Activated naive CD4-positive, alpha-beta T cell treated with anti-CD3 and anti-CD28 coated beads, Interleukin-2, amount 10 ng/mL, durations not matched to agents 7 days and 5 days (primary cell): ENCODE measurements at regions not wholly inside any gene's neighbourhood (a gene's known extent, or its start where the extent isn't known, plus 50 kb on each side); places are given as distances from the start of the nearest gene placed in this dataset.
"Not testable (repeated sequence)": the region's sequence is repeated elsewhere in the genome, so short reads cannot be mapped to it uniquely, and the experiment has no call there.

Experiments
- CTCF ChIA-PET: fragments of 350-600 bp; sonication (Branson Sonifier 250); formaldehyde crosslinking; loops from one replicate; lab custom pipeline; 2021; ENCODE audit warnings: antibody characterized with exemption; lab: Charles Lee
- DNase-seq: peaks from one replicate; pipeline ENCODE4 v3.0.0-alpha.2; 2020
- H3K27ac Mint-ChIP-seq: one replicate; pipeline ENCODE4 v1.8.0; 2021; ENCODE audit warnings: mild to moderate bottlenecking, moderate library complexity, mixed read lengths
- H3K27me3 Mint-ChIP-seq: one replicate; pipeline ENCODE4 v1.8.0; 2021; ENCODE audit warnings: mild to moderate bottlenecking, mixed read lengths
- H3K36me3 Mint-ChIP-seq: one replicate; pipeline ENCODE4 v1.8.0; 2021; ENCODE audit warnings: mixed read lengths
- H3K4me1 Mint-ChIP-seq: one replicate; pipeline ENCODE4 v1.8.0; 2021; ENCODE audit warnings: mixed read lengths
- H3K4me3 Mint-ChIP-seq: one replicate; pipeline ENCODE4 v1.8.0; 2021; ENCODE audit warnings: mild to moderate bottlenecking, moderate library complexity, mixed read lengths
- H3K9me3 Mint-ChIP-seq: one replicate; pipeline ENCODE4 v1.8.0; 2021; ENCODE audit warnings: mixed read lengths

DNA sequence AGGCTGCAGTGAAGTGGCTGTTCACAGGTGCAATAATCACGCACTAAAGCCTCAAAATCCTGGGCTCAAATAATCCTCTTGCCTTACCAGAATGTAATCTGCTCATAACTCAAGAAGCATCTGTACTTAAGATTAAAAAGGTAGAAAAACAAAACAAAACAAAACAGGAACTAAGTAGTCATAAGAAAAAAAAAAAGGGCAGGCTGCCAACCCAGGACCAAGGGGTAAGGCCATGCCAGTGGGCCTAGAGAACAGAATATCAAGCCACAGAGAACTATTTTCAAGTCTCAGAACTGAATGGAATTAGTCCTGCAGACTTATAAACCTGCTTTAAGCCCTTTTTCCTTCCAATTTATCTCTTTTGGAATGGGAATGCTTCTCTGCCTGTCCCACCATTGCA, 64.8 kb upstream of the TBC1D3K start:
- CTCF ChIA-PET = no interaction called here
- peaks cover 7% of the 10 kb centered on the region for H3K4me1 Mint-ChIP-seq
- H3K9me3 Mint-ChIP-seq = peaks cover 10% of the 10 kb centered on the region
- H3K36me3 Mint-ChIP-seq = no peaks in the 10 kb centered on the region
- no peak overlapping the region for H3K27ac Mint-ChIP-seq
- H3K4me3 Mint-ChIP-seq = no peak overlapping the region
- DNase-seq = no peak
- H3K27me3 Mint-ChIP-seq = peaks cover 33% of the 10 kb centered on the region

DNA sequence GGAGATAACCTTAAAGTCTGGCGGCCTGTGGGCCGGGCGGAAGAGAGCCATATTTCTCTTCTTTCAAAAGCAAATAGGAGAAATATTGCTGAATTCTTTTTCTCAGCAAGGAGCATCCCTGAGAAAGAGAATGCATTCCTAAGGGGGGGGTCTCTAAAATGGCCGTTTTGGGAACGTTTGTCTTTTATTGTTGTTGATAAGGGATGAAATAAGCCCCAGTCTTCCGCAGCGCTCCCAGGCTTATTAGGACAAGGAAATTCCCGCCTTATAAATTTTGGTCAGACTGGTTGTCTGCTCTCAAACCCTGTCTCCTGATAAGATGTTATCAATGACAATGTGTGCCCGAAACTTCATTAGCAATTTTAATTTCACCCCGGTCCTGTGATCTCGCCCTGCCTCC, 65.8 kb upstream of the TBC1D3K start:
- Mint-ChIP-seq H3K9me3 (peaks cover 10% of the 10 kb centered on the region), H3K4me1 (peaks cover 11% of the 10 kb centered on the region), H3K27me3 (peaks cover 31% of the 10 kb centered on the region)
- H3K36me3 Mint-ChIP-seq, DNase-seq, H3K4me3 Mint-ChIP-seq, CTCF ChIA-PET, H3K27ac Mint-ChIP-seq: not testable (repeated sequence)

DNA sequence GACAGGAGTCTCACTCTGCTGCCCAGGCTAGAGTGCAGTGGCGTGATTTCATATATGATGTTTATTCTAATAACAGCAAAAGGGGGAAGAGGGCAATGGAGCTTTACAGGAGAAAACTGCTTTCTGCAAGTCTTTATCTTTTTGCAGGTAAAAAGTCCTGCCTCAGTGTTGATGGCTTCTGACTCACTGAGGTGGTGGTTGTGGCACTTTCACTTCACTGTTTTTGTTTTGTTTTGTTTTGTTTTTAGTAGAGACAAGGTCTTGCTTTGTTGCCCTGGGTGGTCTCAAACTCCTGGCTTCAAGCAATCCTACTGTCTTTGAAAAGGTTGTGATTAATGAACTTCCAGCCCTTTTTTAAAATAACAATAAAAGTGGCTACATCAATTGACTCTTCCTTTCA, 68.0 kb upstream of the TBC1D3K start:
- H3K4me1 Mint-ChIP-seq = peaks cover 11% of the 10 kb centered on the region
- no peak overlapping the region for H3K27ac Mint-ChIP-seq
- peaks cover 34% of the 10 kb centered on the region for H3K27me3 Mint-ChIP-seq
- no peak for DNase-seq
- CTCF ChIA-PET = no interaction called here
- no peaks in the 10 kb centered on the region for H3K36me3 Mint-ChIP-seq
- peaks cover 10% of the 10 kb centered on the region for H3K9me3 Mint-ChIP-seq
- no peak overlapping the region for H3K4me3 Mint-ChIP-seq

DNA sequence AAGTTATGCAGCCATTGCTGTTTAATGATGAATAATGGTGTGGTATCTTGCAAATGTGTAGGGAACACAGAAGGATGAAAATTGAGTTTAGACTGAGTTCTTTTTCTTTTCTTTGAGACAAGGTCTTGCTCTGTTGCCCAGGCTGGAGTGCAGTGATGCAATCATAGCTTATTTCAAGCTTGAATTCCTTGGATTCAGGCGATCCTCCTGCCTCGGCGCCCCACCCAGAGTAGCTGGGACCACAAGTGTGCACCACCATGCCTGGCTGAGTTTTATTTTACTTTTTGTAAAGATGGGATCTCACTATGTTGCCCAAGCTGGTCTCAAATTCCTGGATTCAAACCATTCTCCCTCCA, 74.6 kb upstream of the TBC1D3K start:
- Mint-ChIP-seq H3K27me3 (peaks cover 18% of the 10 kb centered on the region), H3K4me3 (no peak overlapping the region), H3K36me3 (no peaks in the 10 kb centered on the region), H3K9me3 (no peaks in the 10 kb centered on the region), H3K27ac (no peak overlapping the region), H3K4me1 (peaks cover 33% of the 10 kb centered on the region)
- no peak for DNase-seq
- CTCF ChIA-PET = interaction anchor here (0.9 to 2.2 kb wide), 3 partner anchors 12 to 34 kb away, joined by 3 to 7 read pairs (median 5); no protein-coding TSS in a partner anchor

DNA sequence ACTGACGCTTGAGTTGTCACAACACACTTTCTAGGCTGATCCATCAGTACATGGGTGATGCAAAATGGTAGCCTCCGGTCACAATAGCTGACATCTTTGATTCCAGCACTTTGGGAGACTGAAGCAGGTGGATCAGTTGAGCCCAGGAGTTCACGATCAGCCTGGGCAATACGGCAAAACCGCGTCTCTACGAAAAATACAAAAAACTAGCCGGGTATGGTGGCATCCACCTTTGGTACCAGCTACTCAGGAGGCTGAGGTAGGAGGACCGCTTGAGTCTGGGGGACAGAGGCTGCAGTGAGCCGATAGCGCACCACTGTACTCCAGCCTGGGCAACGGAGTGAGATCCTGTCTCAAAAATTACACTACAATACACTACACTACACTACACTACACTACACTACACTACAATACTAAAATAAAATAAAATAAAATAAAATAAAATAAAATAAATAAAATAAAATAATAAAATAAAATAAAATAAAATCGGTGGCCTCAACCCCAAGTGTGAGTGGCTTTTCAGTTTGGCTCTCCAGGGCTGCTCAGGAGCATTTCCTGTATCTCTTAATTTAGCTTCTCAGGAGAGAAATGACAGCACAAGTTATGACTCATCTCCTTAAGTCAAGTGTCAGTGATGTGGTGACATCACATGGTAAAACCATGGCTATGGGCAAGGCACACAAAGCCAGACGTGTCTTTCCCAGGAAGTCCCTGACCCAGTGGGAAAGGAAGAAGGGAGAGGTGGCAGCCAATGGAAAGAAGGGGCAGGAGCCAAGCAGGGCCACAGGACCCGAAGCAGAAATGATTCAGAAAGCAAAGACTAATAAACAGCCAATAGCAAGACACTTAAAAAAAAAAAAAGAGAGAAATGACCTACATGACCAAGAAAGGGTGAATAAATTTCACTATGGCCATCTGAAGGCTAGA, 75.3 kb upstream of the TBC1D3K start:
- Mint-ChIP-seq H3K9me3 (no peaks in the 10 kb centered on the region), H3K4me3 (no peak overlapping the region), H3K27me3 (peaks cover 25% of the 10 kb centered on the region), H3K4me1 (peaks cover 36% of the 10 kb centered on the region), H3K27ac (no peak overlapping the region), H3K36me3 (no peaks in the 10 kb centered on the region)
- peak; percentile 49 for DNase-seq
- CTCF ChIA-PET = interaction anchor here (0.9 to 2.2 kb wide), 3 partner anchors 12 to 33 kb away, joined by 3 to 7 read pairs (median 5); no protein-coding TSS in a partner anchor

DNA sequence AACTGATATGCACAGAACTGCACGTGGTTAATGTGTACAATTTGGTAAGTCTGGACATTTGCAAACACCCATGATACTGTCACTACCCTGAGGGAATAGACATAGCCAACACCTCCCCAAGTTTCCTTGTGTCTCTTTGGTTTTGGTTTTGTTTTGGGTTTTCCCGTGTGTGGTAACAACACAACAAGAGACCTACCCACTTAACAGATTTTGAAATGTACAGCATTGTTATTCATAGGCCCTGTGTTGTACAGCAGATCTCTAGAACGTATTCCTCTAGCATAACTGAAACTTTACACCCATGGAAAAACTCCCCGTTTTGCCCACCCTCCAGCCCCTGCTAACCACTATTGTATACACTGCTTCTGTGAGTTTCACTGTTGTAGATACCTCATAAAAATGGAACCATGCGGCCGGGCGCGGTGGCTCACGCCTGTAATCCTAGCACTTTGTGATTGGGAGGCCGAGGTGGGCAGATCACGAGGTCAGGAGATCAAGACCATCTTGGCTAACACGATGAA, 76.3 kb upstream of the TBC1D3K start:
- CTCF ChIA-PET = interaction anchor here (1.1 to 2.2 kb wide), 3 partner anchors 30 to 77 kb away, joined by 3 to 7 read pairs (median 3); no protein-coding TSS in a partner anchor
- Mint-ChIP-seq H3K9me3 (no peaks in the 10 kb centered on the region), H3K4me1 (peaks cover 35% of the 10 kb centered on the region), H3K27ac (peak overlapping the region; percentile 29), H3K27me3 (peaks cover 34% of the 10 kb centered on the region), H3K36me3 (no peaks in the 10 kb centered on the region), H3K4me3 (no peak overlapping the region)
- no peak for DNase-seq

DNA sequence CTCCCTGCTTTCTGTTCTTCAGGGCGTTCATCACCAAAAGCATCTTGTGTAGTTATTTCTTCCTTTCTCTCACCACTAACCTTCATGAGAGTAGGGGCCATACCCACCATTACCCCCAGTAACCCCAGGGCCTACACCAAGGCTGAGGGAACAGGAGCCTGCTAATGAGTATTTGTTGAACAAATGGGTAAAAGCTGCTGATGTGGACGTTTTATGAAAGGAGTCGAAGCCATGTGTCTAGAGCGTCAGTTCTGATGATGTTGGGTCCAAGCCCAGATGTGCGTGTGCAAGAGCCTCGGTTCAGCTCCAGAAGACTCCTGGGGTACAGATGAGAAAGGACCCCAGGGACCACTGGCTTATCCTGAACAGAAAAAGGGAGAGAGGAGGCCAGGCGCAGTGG, 77.1 kb upstream of the TBC1D3K start:
- CTCF ChIA-PET = interaction anchor here (1.1 to 1.9 kb wide), 2 partner anchors 31 to 76 kb away, joined by 3 to 9 read pairs; no protein-coding TSS in a partner anchor
- H3K36me3 Mint-ChIP-seq = no peaks in the 10 kb centered on the region
- H3K27ac Mint-ChIP-seq = no peak overlapping the region
- peaks cover 35% of the 10 kb centered on the region for H3K4me1 Mint-ChIP-seq
- H3K9me3 Mint-ChIP-seq = no peaks in the 10 kb centered on the region
- H3K4me3 Mint-ChIP-seq = no peak overlapping the region
- H3K27me3 Mint-ChIP-seq = peaks cover 30% of the 10 kb centered on the region
- no peak for DNase-seq

DNA sequence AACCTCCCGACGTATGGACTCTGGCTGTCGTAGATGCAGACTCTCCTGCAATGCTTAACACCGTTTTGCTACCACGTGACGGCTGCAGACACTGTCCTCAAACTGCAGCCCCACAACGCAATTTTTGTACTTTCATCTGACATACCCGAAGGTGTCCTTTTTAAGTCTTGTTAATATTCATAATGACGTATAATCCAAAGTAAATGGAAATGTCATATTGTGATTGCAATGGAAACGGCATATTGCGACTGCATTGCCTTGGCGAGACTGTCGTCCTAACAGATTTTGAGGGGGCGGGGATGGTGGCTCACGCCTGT, 79.3 kb upstream of the TBC1D3K start:
- no peak for DNase-seq
- Mint-ChIP-seq H3K36me3 (no peaks in the 10 kb centered on the region), H3K9me3 (no peaks in the 10 kb centered on the region), H3K4me1 (peaks cover 35% of the 10 kb centered on the region), H3K4me3 (no peak overlapping the region), H3K27me3 (peaks cover 38% of the 10 kb centered on the region), H3K27ac (no peak overlapping the region)
- CTCF ChIA-PET = no interaction called here

DNA sequence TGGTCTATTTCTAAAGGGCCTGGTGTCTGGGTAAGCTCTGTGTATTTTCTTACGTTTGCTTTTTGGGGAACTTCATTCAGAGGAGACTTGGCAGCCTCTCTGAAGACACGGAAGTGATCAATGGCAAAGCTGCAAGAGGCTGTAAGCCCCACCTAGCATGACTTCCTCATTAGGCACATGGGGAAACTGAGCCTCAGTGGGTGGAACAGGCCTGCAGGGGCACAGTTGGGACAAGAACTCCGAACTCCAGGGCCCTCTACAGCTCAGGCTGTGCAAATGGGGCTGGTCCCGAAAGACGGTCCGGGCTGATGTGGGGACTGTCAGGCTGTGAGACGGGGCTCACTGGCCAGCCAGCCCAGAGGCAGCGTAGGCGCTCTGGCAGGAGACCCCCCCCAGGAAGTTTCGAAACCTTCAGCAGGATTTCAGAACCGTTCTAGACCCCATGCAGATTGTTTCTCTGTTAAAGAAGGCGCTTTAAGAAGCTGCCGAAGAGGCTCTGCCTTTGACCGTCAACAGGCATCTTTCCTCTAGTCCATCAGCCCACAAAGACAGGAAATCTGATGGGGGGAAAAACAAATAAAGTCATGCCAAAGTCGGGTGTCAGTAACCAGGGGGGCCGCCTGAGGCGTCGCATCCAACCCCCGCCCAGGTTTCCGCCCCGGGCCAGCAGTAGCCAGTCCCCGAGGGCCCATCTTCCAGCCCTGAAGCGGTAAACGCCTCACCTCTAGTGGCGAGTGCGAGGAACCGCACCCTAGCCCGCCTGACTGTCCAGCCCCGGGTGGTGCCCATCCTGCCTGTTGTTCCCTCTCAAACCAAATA, 79.8 kb upstream of the TBC1D3K start:
- Mint-ChIP-seq H3K27me3 (peaks cover 43% of the 10 kb centered on the region), H3K27ac (no peak overlapping the region), H3K4me1 (peaks cover 35% of the 10 kb centered on the region), H3K36me3 (no peaks in the 10 kb centered on the region), H3K4me3 (no peak overlapping the region), H3K9me3 (no peaks in the 10 kb centered on the region)
- CTCF ChIA-PET = interaction anchor here (0.7 to 1.3 kb wide), 3 partner anchors 9 to 29 kb away, joined by 3 to 4 read pairs (median 3); no protein-coding TSS in a partner anchor
- peak; percentile 63 for DNase-seq

DNA sequence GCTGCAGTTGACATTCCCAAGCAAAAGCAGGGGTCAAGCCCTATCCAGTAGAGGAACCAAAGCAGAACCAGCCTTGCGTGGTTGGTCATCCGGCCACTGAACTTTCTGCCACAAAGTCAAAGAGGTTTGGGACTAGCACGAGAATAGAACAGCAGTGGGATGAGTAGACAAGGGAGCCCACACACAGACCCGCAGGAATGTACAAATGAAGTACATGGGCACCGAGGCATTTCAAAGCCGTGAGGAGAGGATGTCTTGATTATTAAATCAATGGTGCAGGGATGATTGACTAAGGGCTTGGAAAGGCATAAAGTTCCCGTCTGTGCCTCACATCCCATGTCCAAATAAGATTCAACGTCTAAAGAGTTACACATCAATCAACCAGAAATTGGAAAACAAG, 81.8 kb upstream of the TBC1D3K start:
- no peak for DNase-seq
- CTCF ChIA-PET = interaction anchor here (0.8 kb wide), 1 partner anchor 26 kb away, joined by 3 read pairs; no protein-coding TSS in a partner anchor
- H3K9me3 Mint-ChIP-seq = no peaks in the 10 kb centered on the region
- H3K4me3 Mint-ChIP-seq = no peak overlapping the region
- H3K4me1 Mint-ChIP-seq = peaks cover 18% of the 10 kb centered on the region
- no peak overlapping the region for H3K27ac Mint-ChIP-seq
- H3K27me3 Mint-ChIP-seq = peaks cover 60% of the 10 kb centered on the region
- H3K36me3 Mint-ChIP-seq = no peaks in the 10 kb centered on the region

DNA sequence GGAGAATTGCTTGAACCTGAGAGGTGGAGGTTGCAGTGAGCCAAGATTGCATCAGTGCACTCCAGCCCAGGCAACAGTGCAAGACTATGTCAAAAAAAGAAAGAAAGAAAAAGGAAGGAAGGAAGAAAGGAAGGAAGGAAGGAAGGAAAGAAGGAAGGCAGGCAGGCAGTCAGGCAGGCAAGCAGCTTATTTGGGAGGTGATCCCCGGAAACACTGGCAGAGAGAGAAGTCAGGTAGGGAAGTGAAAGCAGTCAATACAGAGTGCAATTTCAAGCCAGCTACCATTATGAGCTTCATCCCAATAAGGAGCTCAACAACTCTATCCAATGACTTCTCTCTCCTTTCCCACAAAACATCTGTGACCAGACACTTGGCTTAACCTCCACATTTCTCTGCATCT, 83.0 kb upstream of the TBC1D3K start:
- Mint-ChIP-seq H3K36me3 (no peaks in the 10 kb centered on the region), H3K27me3 (peaks cover 66% of the 10 kb centered on the region), H3K4me3 (no peak overlapping the region), H3K4me1 (peaks cover 12% of the 10 kb centered on the region), H3K27ac (no peak overlapping the region), H3K9me3 (no peaks in the 10 kb centered on the region)
- DNase-seq = no peak
- CTCF ChIA-PET = no interaction called here

DNA sequence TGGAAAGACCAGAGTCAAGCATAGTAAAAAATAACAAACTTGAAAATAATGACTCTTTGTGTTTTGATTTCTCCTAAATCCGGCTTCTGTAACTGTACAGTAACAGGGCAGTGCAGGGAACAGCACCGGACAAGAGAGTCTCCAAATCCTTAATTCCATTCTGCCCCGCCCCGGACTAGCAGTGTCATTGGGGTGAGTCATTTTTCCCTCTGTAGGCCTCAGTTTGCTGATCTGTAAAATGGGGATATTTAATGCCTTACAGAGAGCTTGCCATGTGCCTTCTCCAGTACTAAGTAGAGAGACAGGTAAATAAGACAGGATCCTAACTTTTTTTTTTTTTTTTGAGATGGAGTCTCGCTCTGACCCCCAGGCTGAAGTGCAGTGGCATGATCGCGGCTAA, 83.6 kb upstream of the TBC1D3K start:
- Mint-ChIP-seq H3K27me3 (peaks cover 72% of the 10 kb centered on the region), H3K4me3 (no peak overlapping the region), H3K4me1 (peaks cover 9% of the 10 kb centered on the region), H3K36me3 (no peaks in the 10 kb centered on the region), H3K9me3 (no peaks in the 10 kb centered on the region), H3K27ac (no peak overlapping the region)
- CTCF ChIA-PET = interaction anchor here (1.5 kb wide), 1 partner anchor 22 kb away, joined by 3 read pairs; no protein-coding TSS in a partner anchor
- no peak for DNase-seq

DNA sequence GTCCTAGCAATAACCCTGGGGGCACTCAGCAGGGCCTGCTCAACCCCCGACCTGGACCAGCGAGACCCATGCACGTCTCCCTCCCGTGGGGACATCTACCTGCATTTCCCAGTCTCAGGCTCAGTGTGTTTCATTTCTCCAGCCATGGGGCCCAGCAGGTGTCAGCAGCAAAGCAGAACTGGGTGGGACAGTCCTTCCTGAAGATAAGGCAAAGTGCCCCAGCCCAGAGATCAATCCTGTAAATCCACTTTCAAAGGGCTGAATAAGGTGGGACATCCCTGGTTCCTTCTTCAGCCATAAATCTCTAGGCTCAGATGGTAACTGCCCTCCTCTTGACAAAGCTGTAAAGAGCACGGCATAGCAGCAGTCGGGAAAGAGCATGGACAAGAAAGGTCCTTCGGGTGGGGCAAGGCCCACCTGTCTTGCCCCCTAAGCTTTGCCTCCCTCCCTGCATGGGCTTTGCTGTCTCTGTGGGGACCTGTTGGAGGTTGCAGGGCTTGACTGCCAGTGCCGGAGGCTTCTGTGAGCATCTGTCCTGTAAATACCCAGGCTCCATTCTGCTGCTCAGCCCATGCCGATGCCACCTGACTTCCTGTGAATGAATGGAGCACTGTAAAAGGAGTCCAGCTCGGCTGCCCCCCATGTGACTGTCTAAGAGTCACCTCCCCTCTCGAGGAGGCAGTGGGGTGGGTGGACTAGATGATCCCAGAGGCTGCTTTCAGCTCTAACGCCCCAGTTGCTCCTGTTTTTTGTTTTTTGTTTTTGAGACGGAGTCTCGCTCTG, 84.8 kb upstream of the TBC1D3K start:
- Mint-ChIP-seq H3K27ac (no peak overlapping the region), H3K4me3 (no peak overlapping the region), H3K4me1 (peaks cover 13% of the 10 kb centered on the region), H3K27me3 (peaks cover 72% of the 10 kb centered on the region), H3K9me3 (no peaks in the 10 kb centered on the region), H3K36me3 (no peaks in the 10 kb centered on the region)
- CTCF ChIA-PET = interaction anchor here (1.5 kb wide), 1 partner anchor 21 kb away, joined by 3 read pairs; no protein-coding TSS in a partner anchor
- DNase-seq = no peak
